ENCODE measurements at regions not wholly inside any gene's neighbourhood (a gene's known extent, or its start where the extent isn't known, plus 50 kb on each side); places are given as distances from the start of the nearest gene placed in this dataset.

- no peak for TF ChIP-seq USF2 (IDR thresholded peaks at IDR 0.05; ENCODE audit: borderline replicate concordance, low read depth, low read length)
These were observed 95.1 kb downstream of the TBX19 start (continued) for GRCh38 chr1:168375566-168376300.

- no peak for TF ChIP-seq GABPA (IDR thresholded peaks at IDR 0.05; ENCODE audit: low read depth)
- TF ChIP-seq ZZZ3 (IDR thresholded peaks at IDR 0.05; ENCODE audit: control insufficient read depth, insufficient read length, low read depth) = no peak
- TF ChIP-seq USF2 (IDR thresholded peaks at IDR 0.05; ENCODE audit: borderline replicate concordance, low read depth, low read length) = no peak
- TF ChIP-seq ATF7 (IDR thresholded peaks at IDR 0.05; ENCODE audit: low read depth) = no peak
- no peak for TF ChIP-seq YY1 (IDR thresholded peaks at IDR 0.05; ENCODE audit: low read depth, low read length)
- TF ChIP-seq ZBED1 (IDR thresholded peaks at IDR 0.05; ENCODE audit: borderline replicate concordance) = no peak
- TF ChIP-seq CHD2 (IDR thresholded peaks at IDR 0.05; ENCODE audit: borderline replicate concordance, low read depth, low read length) = no peak
- FAIRE-seq = no peak
- Histone ChIP-seq H3K79me2 (ENCODE audit: control insufficient read depth, insufficient read depth, low read length) (no peaks in the 10 kb centered on the region), H3K4me1 (ENCODE audit: control insufficient read depth, insufficient read depth, low read length) (no peaks in the 10 kb centered on the region), H3K9ac (ENCODE audit: control insufficient read depth, insufficient read depth, low read length) (no peak overlapping the region), H3K27ac (ENCODE audit: control insufficient read depth, insufficient read depth) (no peak overlapping the region), H3K4me3 (no peak overlapping the region), H3K36me3 (ENCODE audit: control insufficient read depth in 2 of 2, insufficient read depth in 2 of 2, low read length in 1 of 2) (no peaks in the 10 kb centered on the region), H3K4me2 (ENCODE audit: control insufficient read depth, insufficient read depth) (no peak overlapping the region), H2AFZ (ENCODE audit: control insufficient read depth, low read depth, low read length) (no peak overlapping the region), H3K27me3 (replicated peaks in 1 of 2; ENCODE audit: control insufficient read depth in 2 of 2, insufficient read depth in 2 of 2, low read length in 1 of 2) (no peaks in the 10 kb centered on the region), H4K20me1 (ENCODE audit: control insufficient read depth, insufficient read depth) (no peaks in the 10 kb centered on the region; the same call in 1 of the 2 replicates), H3K9me3 (replicated peaks; ENCODE audit: control insufficient read depth, insufficient read depth, low read length) (no peaks in the 10 kb centered on the region)
- ChIA-PET SMC1A (ENCODE audit: uncharacterized antibody, unreplicated experiment) (interaction anchor here (0.7 to 1.1 kb wide), 3 partner anchors 12 to 135 kb away, joined by 3 read pairs; no protein-coding TSS in a partner anchor), RAD21 (ENCODE audit: unreplicated experiment) (interaction anchor here (0.9 kb wide), 1 partner anchor 66 kb away, joined by 3 read pairs; no protein-coding TSS in a partner anchor), POLR2A (no interaction called here), CTCF (interaction anchor here (0.9 to 1.6 kb wide), 2 partner anchors 32 to 292 kb away, joined by 3 to 4 read pairs; no protein-coding TSS in a partner anchor)
- in situ Hi-C loops (cut with MboI) = no loop called here
- no peak for ATAC-seq
- 59% methylated on average over 3 of the region's 3 CpGs for WGBS (ENCODE audit: insufficient coverage, insufficient replicate concordance, low lambda C conversion rate, missing lambda C conversion rate)
- no TSS peak for BruUV-seq (replicated peaks)
- no peak for DNase-seq (ENCODE audit: low read depth, low spot score)
- intact Hi-C loops (cut with micrococcal nuclease; ENCODE audit: unreplicated experiment) = no loop called here
These were observed 93.9 kb downstream of the TBX19 start for GRCh38 chr1:168374566-168374965.

Measured in GM12878 (cell line).